Stimulated activated memory B cell treated with anti-CD40 and anti-IgM and Interleukin-4, amounts not matched to agents 10 μg/mL and 1 μg/mL and 100 μg/mL, for 72 hours (primary cell): ENCODE measurements at regions not wholly inside any gene's neighbourhood (a gene's known extent, or its start where the extent isn't known, plus 50 kb on each side); places are given as distances from the start of the nearest gene placed in this dataset.
"Not testable (repeated sequence)": the region's sequence is repeated elsewhere in the genome, so short reads cannot be mapped to it uniquely, and the experiment has no call there.

Source experiments
- ATAC-seq: fragments of 150-1000 bp; cut with Tn5 transposase; 2 replicates; pipeline ENCODE4 v1.10.0; 2021
- H3K27ac Mint-ChIP-seq: one replicate; pipeline ENCODE4 v1.8.0; 2022; ENCODE audit warnings: mild to moderate bottlenecking, mixed read lengths
- H3K27me3 Mint-ChIP-seq: one replicate; pipeline ENCODE4 v1.8.0; 2022; ENCODE audit warnings: mixed read lengths
- H3K36me3 Mint-ChIP-seq: one replicate; pipeline ENCODE4 v1.8.0; 2022; ENCODE audit warnings: mixed read lengths
- H3K4me1 Mint-ChIP-seq: one replicate; pipeline ENCODE4 v1.8.0; 2022; ENCODE audit warnings: mixed read lengths
- H3K4me3 Mint-ChIP-seq: one replicate; pipeline ENCODE4 v1.8.0; 2022; ENCODE audit warnings: mild to moderate bottlenecking, moderate library complexity, mixed read lengths
- H3K9me3 Mint-ChIP-seq: one replicate; pipeline ENCODE4 v1.8.0; 2022; ENCODE audit warnings: mixed read lengths

DNA sequence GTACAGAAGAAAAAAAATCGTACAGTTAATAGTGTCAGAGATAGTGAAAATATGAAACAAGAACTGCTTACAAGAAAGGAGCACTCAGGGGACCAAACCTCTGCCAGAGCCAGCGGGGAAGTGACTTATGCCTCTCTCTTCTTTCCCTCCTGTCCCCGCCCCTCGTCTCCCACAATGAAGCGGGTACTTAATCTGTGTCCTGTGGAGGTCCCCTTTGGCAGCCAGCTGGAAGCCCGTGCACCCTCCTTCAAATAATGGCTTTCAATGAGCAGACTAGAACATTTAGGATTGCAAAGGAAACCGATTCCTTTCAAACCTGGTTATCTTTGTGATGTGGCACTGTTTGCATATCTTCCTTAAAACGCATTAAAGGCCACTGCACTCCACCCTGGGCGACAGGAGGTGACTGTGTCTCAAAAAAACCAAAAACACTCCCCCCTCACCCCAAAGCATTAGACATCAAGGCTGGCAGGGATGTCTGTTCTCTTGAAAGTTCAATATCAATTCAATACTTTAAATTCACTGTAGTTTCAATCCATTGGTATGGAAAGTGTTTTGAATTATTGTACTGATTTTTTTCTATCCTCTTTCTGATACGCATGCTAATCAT, 51.7 kb downstream of the PPIAL4C start:
- not testable (repeated sequence) for H3K9me3 Mint-ChIP-seq, H3K36me3 Mint-ChIP-seq, H3K27me3 Mint-ChIP-seq, ATAC-seq
- peak overlapping the region; percentile 69 for H3K4me3 Mint-ChIP-seq
- peaks cover 25% of the 10 kb centered on the region for H3K4me1 Mint-ChIP-seq
- peak overlapping the region; percentile 93 for H3K27ac Mint-ChIP-seq

GRCh38 chr1:149636286-149637122, 52.9 kb downstream of the PPIAL4C start:
- not testable (repeated sequence) for H3K36me3 Mint-ChIP-seq, H3K9me3 Mint-ChIP-seq, H3K27me3 Mint-ChIP-seq
- peak; percentile 94 for ATAC-seq
- Mint-ChIP-seq H3K4me3 (peak overlapping the region; percentile 87), H3K27ac (peak overlapping the region; percentile 93), H3K4me1 (peaks cover 25% of the 10 kb centered on the region)

- ATAC-seq, H3K27me3 Mint-ChIP-seq, H3K9me3 Mint-ChIP-seq, H3K36me3 Mint-ChIP-seq, H3K4me3 Mint-ChIP-seq: not testable (repeated sequence)
- Mint-ChIP-seq H3K4me1 (peaks cover 25% of the 10 kb centered on the region), H3K27ac (peak overlapping the region; percentile 49)
Measured at GRCh38 chr1:149638481-149638880, 54.8 kb downstream of the PPIAL4C start.

- H3K27ac Mint-ChIP-seq = peak overlapping the region; percentile 49
- not testable (repeated sequence) for H3K4me3 Mint-ChIP-seq, H3K27me3 Mint-ChIP-seq, ATAC-seq, H3K9me3 Mint-ChIP-seq, H3K36me3 Mint-ChIP-seq
- peaks cover 20% of the 10 kb centered on the region for H3K4me1 Mint-ChIP-seq
Measured at GRCh38 chr1:149638901-149639658, 55.4 kb downstream of the PPIAL4C start.

DNA sequence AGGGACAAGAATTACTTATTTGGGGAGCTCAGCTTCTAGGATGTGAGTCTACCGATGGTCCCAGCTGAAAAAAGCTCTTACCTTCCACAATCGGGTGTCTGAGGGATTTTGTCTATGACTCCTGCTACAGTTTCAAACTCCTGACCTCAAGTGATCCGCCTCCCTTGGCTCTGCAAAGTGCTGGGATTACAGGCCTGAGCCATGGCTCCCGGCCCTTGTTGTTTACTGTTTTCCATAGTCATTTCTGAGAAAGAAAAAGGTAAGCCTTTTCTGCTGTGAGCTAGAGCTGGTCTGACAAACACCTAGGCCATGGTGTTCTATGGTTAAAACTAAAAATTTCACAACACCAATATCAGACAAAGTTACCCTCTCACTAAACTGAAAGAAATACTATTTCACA, 57.5 kb downstream of the PPIAL4C start:
- H3K4me3 Mint-ChIP-seq = not testable (repeated sequence)

DNA sequence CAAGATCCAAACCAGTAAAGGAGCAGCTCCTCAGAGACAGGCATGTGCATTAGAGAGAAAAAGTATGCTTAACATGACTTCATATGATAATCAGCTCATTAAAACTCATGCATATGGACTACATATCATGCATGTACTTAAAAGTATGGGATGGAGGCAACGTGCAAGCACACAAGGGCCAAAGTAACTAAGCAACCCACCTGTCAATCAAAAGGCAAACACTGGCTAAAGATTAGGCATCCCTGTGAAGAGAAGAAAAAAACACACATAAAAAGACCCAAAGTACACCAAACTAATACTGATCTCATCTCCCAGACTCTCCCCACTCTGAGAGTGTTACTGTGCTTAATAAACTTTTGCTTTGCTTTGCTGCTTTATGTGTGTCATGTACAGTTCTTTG, 61.2 kb downstream of the PPIAL4C start:
- not testable (repeated sequence) for H3K4me3 Mint-ChIP-seq, H3K4me1 Mint-ChIP-seq, ATAC-seq, H3K36me3 Mint-ChIP-seq, H3K9me3 Mint-ChIP-seq, H3K27me3 Mint-ChIP-seq, H3K27ac Mint-ChIP-seq

More for the DNA sequence above, 57.5 kb downstream of the PPIAL4C start:
- ATAC-seq, H3K27ac Mint-ChIP-seq, H3K36me3 Mint-ChIP-seq, H3K27me3 Mint-ChIP-seq, H3K9me3 Mint-ChIP-seq: not testable (repeated sequence)
- peaks cover 12% of the 10 kb centered on the region for H3K4me1 Mint-ChIP-seq

DNA sequence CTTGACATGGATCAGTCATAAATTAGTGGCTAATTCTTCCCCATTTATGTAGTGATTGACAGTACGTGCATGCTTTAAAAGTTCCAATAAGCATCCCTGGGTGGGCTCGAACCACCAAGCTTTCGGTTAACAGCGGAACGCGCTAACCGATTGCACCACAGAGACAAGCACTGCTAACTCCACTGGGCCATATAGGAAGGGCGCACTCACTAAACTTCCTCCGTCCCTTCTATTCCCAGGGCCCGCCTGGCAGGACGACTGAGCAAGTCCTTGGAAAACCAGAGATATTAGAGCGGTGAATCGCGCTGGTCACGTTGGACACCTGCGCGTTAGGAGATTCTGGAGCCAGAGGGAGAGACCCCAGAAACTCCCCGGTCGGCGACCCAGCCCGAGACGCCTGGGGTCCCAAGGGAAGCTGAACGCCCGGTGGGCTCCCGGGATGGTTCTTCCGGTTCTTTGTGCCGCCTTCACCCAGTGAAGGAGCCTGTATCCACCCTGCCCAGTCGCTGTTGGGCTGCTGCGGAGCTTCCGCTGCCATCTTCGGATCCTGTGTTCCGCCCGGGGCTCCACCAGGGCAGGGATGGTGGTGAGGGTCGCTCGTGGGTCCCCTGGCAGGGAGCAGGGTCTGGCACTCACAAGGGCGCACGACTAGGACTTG, 62.8 kb downstream of the PPIAL4C start:
- H3K9me3 Mint-ChIP-seq, H3K27me3 Mint-ChIP-seq, H3K4me1 Mint-ChIP-seq, H3K36me3 Mint-ChIP-seq: not testable (repeated sequence)
- peak overlapping the region; percentile 88 for H3K4me3 Mint-ChIP-seq
- peak overlapping the region; percentile 75 for H3K27ac Mint-ChIP-seq
- ATAC-seq = peak; percentile 43

- not testable (repeated sequence) for ATAC-seq, H3K27me3 Mint-ChIP-seq, H3K27ac Mint-ChIP-seq, H3K4me1 Mint-ChIP-seq, H3K9me3 Mint-ChIP-seq, H3K36me3 Mint-ChIP-seq
- H3K4me3 Mint-ChIP-seq = peak overlapping the region; percentile 41
Measured at GRCh38 chr1:149647018-149647373, 63.3 kb downstream of the PPIAL4C start.

DNA sequence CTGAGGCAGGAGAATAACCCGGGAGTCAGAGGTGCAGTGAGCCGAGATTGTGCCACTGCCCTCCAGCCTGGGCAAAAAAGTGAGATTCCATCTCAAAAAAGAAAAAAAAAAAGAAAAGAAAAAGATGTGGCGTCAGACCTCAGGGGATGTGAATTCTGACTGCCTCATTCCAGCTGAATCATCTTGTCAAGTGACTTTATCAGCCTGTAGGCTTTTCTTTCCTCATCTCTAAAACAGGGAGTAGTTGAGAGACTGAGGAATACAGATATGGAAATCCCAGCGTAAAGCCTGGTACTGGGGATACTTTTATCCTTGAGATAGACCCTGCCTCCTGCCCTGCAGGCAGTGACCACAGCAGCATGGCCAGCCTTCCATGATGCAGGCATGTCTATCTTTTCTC, 74.1 kb downstream of the PPIAL4C start:
- not testable (repeated sequence) for H3K4me1 Mint-ChIP-seq, ATAC-seq, H3K4me3 Mint-ChIP-seq, H3K27me3 Mint-ChIP-seq, H3K36me3 Mint-ChIP-seq, H3K9me3 Mint-ChIP-seq, H3K27ac Mint-ChIP-seq

DNA sequence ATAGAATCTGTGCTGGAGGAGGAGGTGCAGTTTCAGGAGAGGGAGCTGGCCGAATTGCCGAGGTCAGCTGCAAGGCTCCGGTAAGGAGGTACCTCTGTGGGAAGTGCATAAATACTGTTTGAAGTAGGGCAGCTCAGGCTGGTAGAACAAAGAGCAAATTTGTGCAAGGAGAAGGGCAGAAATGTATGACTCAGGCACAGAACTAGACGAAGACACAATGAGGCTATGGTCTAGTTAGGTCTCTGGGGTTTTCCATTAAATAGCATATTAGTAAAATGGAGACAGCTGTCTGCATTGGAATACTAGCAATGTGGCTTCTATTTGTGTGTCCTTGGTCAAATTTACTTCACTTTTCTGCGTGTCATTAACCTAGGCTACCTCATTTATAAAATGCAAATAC, 74.5 kb downstream of the PPIAL4C start:
- H3K27me3 Mint-ChIP-seq, H3K4me3 Mint-ChIP-seq, H3K27ac Mint-ChIP-seq, ATAC-seq, H3K9me3 Mint-ChIP-seq, H3K4me1 Mint-ChIP-seq, H3K36me3 Mint-ChIP-seq: not testable (repeated sequence)

GRCh38 chr1:149664624-149665023, 81.0 kb downstream of the PPIAL4C start:
- H3K36me3 Mint-ChIP-seq, H3K9me3 Mint-ChIP-seq, H3K4me3 Mint-ChIP-seq, H3K27ac Mint-ChIP-seq, H3K27me3 Mint-ChIP-seq, ATAC-seq, H3K4me1 Mint-ChIP-seq: not testable (repeated sequence)

DNA sequence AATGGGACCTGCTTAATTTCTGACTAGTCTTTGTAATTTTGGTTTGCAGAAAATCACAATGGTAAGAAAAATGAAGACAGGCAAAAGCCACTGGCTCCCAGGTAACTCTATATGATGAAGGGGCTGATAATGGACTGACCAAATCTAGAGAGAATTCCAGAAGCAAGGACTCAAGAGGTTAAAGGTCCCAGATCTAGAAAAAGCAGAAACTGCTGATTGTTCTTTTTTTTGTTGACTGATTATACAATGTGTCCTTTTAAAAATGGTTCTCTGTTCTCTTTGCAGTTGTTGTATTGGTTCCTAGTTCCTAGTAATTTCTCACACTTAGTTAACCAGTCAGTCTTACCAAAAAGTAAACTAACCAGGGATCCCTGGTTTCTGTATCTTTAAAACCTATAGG, 81.4 kb downstream of the PPIAL4C start:
- not testable (repeated sequence) for ATAC-seq, H3K27me3 Mint-ChIP-seq, H3K36me3 Mint-ChIP-seq, H3K4me3 Mint-ChIP-seq, H3K9me3 Mint-ChIP-seq, H3K27ac Mint-ChIP-seq, H3K4me1 Mint-ChIP-seq

GRCh38 chr1:149665528-149665927, 81.9 kb downstream of the PPIAL4C start:
- H3K4me3 Mint-ChIP-seq = not testable (repeated sequence)

DNA sequence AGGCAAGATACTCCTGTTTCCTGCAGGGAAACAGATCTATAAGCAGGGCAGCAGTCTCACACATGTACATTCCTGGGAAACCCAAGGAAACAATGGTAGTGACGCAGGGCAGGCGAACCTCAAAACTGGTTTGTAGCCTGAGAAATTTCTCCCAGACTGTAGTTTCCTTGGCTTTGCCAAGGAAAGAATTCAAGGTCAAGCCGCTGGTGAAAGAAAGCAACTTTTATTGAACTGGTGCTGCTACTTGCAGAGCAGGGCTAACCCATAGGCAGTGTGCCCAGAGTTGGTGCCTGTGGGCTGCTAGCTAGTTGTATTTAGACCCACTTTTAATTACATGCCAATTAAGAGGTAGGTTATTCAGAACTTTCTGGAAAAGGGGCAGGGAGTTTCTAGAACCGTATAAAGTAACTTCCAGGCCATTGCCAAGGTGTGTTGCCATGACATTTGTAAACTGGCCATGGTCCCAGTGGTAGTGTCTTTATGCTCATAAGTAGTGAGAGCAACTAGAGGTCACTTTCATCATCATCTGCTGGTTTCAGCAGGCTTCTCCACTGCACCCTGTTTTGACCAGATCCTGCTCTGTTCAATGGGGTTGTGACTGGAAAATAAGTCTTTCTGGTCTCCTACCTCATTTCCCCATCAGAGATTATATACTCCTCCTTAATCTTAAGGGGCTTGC, 89.7 kb downstream of the PPIAL4C start:
- ATAC-seq, H3K9me3 Mint-ChIP-seq, H3K4me1 Mint-ChIP-seq, H3K36me3 Mint-ChIP-seq, H3K27me3 Mint-ChIP-seq, H3K4me3 Mint-ChIP-seq, H3K27ac Mint-ChIP-seq: not testable (repeated sequence)

More at GRCh38 chr1:149665528-149665927, 81.9 kb downstream of the PPIAL4C start:
- not testable (repeated sequence) for ATAC-seq, H3K27me3 Mint-ChIP-seq, H3K9me3 Mint-ChIP-seq, H3K4me1 Mint-ChIP-seq, H3K36me3 Mint-ChIP-seq, H3K27ac Mint-ChIP-seq

DNA sequence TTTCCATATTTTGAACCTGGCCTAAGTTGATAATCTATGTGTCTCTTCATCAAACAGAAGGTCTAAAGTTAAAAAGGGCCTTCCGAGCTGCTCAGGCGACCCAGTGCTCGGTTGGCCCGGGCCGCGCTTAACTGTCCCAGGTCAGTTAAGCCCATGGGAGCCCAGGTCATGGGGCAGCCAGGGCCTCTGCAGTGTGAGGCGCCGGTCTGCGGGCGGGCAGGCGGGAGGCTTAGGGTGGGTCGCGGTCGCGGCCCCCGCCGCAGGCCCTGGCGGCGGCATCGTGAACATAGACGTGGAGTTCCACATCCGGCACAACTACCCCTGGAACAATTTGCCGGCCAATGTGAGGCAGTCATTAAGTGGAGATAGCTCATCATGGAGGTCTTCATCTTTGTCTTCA, 91.3 kb downstream of the PPIAL4C start:
- not testable (repeated sequence) for H3K9me3 Mint-ChIP-seq, ATAC-seq, H3K4me1 Mint-ChIP-seq, H3K4me3 Mint-ChIP-seq, H3K27me3 Mint-ChIP-seq, H3K36me3 Mint-ChIP-seq, H3K27ac Mint-ChIP-seq
